ENCODE measurements at regions not wholly inside any gene's neighbourhood (a gene's known extent, or its start where the extent isn't known, plus 50 kb on each side); places are given as distances from the start of the nearest gene placed in this dataset.

- Histone ChIP-seq H3K4me1 (ENCODE audit: control insufficient read depth in 1 of 2, insufficient read depth in 2 of 2, low read length in 2 of 2) (no peaks in the 10 kb centered on the region), H3K9me3 (replicated peaks in 1 of 2; ENCODE audit: control insufficient read depth in 1 of 2, insufficient read depth in 1 of 2, low read length in 2 of 2) (no peaks in the 10 kb centered on the region), H3K79me2 (ENCODE audit: insufficient read depth, low read length) (no peaks in the 10 kb centered on the region), H3K4me2 (replicated peaks; ENCODE audit: extremely low read depth, low read length, poor library complexity, severe bottlenecking) (no peak overlapping the region), H3K27me3 (ENCODE audit: control insufficient read depth in 2 of 2, insufficient read depth in 2 of 2, low read length in 2 of 2) (no peaks in the 10 kb centered on the region), H3K27ac (ENCODE audit: low read depth in 1 of 2, low read length in 2 of 2) (no peak overlapping the region), H2AFZ (ENCODE audit: insufficient read depth, low read depth, low read length, poor library complexity, severe bottlenecking) (no peak overlapping the region), H3K4me3 (replicated peaks in 1 of 3; ENCODE audit: low read depth in 2 of 3, low read length in 3 of 3) (no peak overlapping the region), H3K36me3 (replicated peaks in 1 of 2; ENCODE audit: control insufficient read depth in 1 of 2, insufficient read depth in 2 of 2, low read length in 2 of 2) (no peaks in the 10 kb centered on the region), H3K9ac (ENCODE audit: insufficient read depth, low read length, poor library complexity, severe bottlenecking) (no peak overlapping the region), H4K20me1 (ENCODE audit: insufficient read depth, low read length) (no peaks in the 10 kb centered on the region)
- no peaks in the 10 kb centered on the region for H3K36me3 Mint-ChIP-seq
- H3K27ac Mint-ChIP-seq, result no peak overlapping the region
- no peak for TF ChIP-seq CTCF (IDR thresholded peaks at IDR 0.05)
- H3K4me1 Mint-ChIP-seq, result no peaks in the 10 kb centered on the region
- no peak overlapping the region for H3K4me3 Mint-ChIP-seq
- WGBS (ENCODE audit: insufficient coverage), result no CpG with 5 or more reads among the region's 1 CpG
- H3K9me3 Mint-ChIP-seq, result peaks cover 0 to 4% (median 2%) of the 10 kb centered on the region in 7 donors
- H3K27me3 Mint-ChIP-seq (ENCODE audit: low read depth in 3 of 3), result no peaks in the 10 kb centered on the region
- DNase-seq, result no peak
- intact Hi-C loops (cut with micrococcal nuclease), result no loop called here
Measured at GRCh38 chr4:165651901-165652300, 221.1 kb upstream of the TLL1 start.

GRCh38 chr4:165654556-165654955 is 218.5 kb upstream of the TLL1 start:
- no peak overlapping the region for H3K27ac ChIP-seq (ENCODE audit: low read depth in 1 of 2, low read length in 2 of 2)
- no peaks in the 10 kb centered on the region for H3K9me3 ChIP-seq (replicated peaks in 1 of 2; ENCODE audit: control insufficient read depth in 1 of 2, insufficient read depth in 1 of 2, low read length in 2 of 2)
- no CpG with 5 or more reads among the region's 2 CpGs for WGBS (ENCODE audit: insufficient coverage)
- no peaks in the 10 kb centered on the region for H3K27me3 ChIP-seq (ENCODE audit: control insufficient read depth in 2 of 2, insufficient read depth in 2 of 2, low read length in 2 of 2)
- H3K4me3 ChIP-seq (replicated peaks in 1 of 3; ENCODE audit: low read depth in 2 of 3, low read length in 3 of 3), result no peak overlapping the region
- no peak overlapping the region for H2AFZ ChIP-seq (ENCODE audit: insufficient read depth, low read depth, low read length, poor library complexity, severe bottlenecking)
- H3K36me3 ChIP-seq (replicated peaks in 1 of 2; ENCODE audit: control insufficient read depth in 1 of 2, insufficient read depth in 2 of 2, low read length in 2 of 2), result no peaks in the 10 kb centered on the region
- H3K4me3 Mint-ChIP-seq, result no peak overlapping the region
- H3K4me2 ChIP-seq (replicated peaks; ENCODE audit: extremely low read depth, low read length, poor library complexity, severe bottlenecking), result no peak overlapping the region
- no peak for TF ChIP-seq CTCF (IDR thresholded peaks at IDR 0.05)
- no peaks in the 10 kb centered on the region for H3K4me1 Mint-ChIP-seq
- intact Hi-C loops (cut with micrococcal nuclease), result no loop called here
- no peak overlapping the region for H3K9ac ChIP-seq (ENCODE audit: insufficient read depth, low read length, poor library complexity, severe bottlenecking)
- H3K79me2 ChIP-seq (ENCODE audit: insufficient read depth, low read length), result no peaks in the 10 kb centered on the region
- peaks cover 0 to 4% (median 2%) of the 10 kb centered on the region in 7 donors for H3K9me3 Mint-ChIP-seq
- no peak overlapping the region for H3K27ac Mint-ChIP-seq
- no peaks in the 10 kb centered on the region for H3K4me1 ChIP-seq (ENCODE audit: control insufficient read depth in 1 of 2, insufficient read depth in 2 of 2, low read length in 2 of 2)
- no peaks in the 10 kb centered on the region for H4K20me1 ChIP-seq (ENCODE audit: insufficient read depth, low read length)
- H3K27me3 Mint-ChIP-seq (ENCODE audit: low read depth in 3 of 3), result no peaks in the 10 kb centered on the region
- H3K36me3 Mint-ChIP-seq, result no peaks in the 10 kb centered on the region
- no peak for DNase-seq

Measured in CD14-positive monocyte (primary cell).